ENCODE measurements at regions not wholly inside any gene's neighbourhood (a gene's known extent, or its start where the extent isn't known, plus 50 kb on each side); places are given as distances from the start of the nearest gene placed in this dataset.

DNA sequence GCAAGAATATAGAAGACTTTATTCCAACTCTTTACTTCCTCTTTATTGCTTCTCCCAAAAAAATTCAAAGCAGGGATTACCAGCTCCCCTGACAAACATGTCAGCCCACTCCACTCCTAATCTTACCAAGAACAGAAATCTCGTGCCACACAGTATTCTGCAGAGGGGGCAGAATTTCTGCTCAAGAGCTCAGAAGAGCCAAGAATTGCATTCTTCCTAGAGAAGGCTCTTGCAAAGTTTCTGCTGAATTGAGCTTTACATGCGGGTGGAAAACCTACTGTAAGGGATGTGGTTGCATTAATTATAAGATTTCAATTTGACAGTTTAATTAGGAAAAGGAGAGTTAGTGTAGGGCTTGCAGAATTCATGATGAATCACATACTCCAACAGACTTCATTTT is 428.5 kb downstream of the CETN3 start:
- no peak for DNase-seq (ENCODE audit: low read depth)
- H3K4me3 ChIP-seq (ENCODE audit: low read depth, low read length): no peak overlapping the region
- TF ChIP-seq, protein P1, sequence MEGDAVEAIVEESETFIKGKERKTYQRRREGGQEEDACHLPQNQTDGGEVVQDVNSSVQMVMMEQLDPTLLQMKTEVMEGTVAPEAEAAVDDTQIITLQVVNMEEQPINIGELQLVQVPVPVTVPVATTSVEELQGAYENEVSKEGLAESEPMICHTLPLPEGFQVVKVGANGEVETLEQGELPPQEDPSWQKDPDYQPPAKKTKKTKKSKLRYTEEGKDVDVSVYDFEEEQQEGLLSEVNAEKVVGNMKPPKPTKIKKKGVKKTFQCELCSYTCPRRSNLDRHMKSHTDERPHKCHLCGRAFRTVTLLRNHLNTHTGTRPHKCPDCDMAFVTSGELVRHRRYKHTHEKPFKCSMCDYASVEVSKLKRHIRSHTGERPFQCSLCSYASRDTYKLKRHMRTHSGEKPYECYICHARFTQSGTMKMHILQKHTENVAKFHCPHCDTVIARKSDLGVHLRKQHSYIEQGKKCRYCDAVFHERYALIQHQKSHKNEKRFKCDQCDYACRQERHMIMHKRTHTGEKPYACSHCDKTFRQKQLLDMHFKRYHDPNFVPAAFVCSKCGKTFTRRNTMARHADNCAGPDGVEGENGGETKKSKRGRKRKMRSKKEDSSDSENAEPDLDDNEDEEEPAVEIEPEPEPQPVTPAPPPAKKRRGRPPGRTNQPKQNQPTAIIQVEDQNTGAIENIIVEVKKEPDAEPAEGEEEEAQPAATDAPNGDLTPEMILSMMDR (IDR thresholded peaks at IDR 0.05; ENCODE audit: insufficient read depth, low read depth, low read length, missing control alignments): no peak

- no peak overlapping the region for H3K4me3 ChIP-seq (ENCODE audit: low read depth, low read length)
- DNase-seq (ENCODE audit: low read depth): no peak
- TF ChIP-seq, protein P1 (IDR thresholded peaks at IDR 0.05; ENCODE audit: insufficient read depth, low read depth, low read length, missing control alignments): no peak
Observed at GRCh38 chr5:89973516-89973915, 436.0 kb downstream of the CETN3 start.

DNA sequence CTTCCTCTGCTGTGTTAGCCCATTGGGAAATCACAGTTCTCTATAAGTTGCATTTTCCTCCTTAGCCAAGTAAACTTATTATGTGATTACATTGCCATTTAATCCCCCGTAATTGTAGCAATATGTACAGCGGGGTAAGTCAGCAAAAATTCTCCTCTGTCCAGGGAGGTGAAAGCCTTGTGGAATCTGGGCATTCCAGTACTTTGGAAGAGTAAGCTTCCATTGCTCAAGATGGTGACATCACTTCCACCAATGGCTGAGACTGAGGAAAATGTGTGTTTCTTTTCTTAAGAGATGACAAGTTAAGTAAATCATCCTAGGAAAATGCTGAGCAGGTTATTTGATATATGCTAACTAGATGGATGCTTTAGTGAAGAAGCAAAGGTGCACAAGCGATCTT is 436.7 kb downstream of the CETN3 start:
- H3K4me3 ChIP-seq (ENCODE audit: low read depth, low read length): no peak overlapping the region
- DNase-seq (ENCODE audit: low read depth): no peak
- TF ChIP-seq, protein P1 (IDR thresholded peaks at IDR 0.05; ENCODE audit: insufficient read depth, low read depth, low read length, missing control alignments): no peak

GRCh38 chr5:89968958-89969381 is 440.6 kb downstream of the CETN3 start:
- DNase-seq (ENCODE audit: low read depth): no peak
- TF ChIP-seq, protein P1 (IDR thresholded peaks at IDR 0.05; ENCODE audit: insufficient read depth, low read depth, low read length, missing control alignments): no peak
- no peak overlapping the region for H3K4me3 ChIP-seq (ENCODE audit: low read depth, low read length)

DNA sequence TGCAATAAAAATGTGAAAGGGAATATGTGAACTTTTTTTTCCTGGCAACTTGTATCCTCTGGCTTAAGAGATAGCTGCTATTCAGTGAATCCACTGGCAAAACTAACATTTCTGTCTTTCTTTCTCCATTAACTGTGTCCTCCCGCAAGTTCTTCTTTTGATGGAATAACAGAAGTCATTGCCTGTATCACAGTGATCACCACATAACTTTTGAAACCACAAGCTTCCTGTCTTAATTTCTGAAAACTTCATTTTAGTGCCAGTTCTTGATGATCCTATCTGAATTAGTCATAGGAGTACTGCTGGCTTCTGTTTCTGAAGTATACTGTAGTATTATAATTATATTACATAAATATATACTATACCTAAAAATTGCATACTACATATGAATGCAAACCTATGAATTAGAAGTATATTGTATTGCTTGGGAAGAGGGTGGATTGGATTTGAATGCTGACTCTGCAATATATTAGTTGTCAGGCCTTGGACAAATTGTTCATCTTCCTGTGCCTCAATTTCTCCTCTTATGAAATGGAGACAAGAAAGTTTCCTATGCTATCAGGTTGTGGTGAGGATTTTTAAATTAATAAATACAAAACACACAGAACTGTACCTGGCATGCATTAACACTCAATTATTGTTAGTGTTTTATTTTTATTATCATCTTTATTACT is 441.6 kb downstream of the CETN3 start:
- TF ChIP-seq, protein P1 (IDR thresholded peaks at IDR 0.05; ENCODE audit: insufficient read depth, low read depth, low read length, missing control alignments): no peak
- DNase-seq (ENCODE audit: low read depth): no peak
- no peak overlapping the region for H3K4me3 ChIP-seq (ENCODE audit: low read depth, low read length)

GRCh38 chr5:89956838-89957237 is 452.7 kb downstream of the CETN3 start:
- H3K4me3 ChIP-seq (ENCODE audit: low read depth, low read length): no peak overlapping the region
- no peak for DNase-seq (ENCODE audit: low read depth)
- TF ChIP-seq, protein P1 (IDR thresholded peaks at IDR 0.05; ENCODE audit: insufficient read depth, low read depth, low read length, missing control alignments): no peak

DNA sequence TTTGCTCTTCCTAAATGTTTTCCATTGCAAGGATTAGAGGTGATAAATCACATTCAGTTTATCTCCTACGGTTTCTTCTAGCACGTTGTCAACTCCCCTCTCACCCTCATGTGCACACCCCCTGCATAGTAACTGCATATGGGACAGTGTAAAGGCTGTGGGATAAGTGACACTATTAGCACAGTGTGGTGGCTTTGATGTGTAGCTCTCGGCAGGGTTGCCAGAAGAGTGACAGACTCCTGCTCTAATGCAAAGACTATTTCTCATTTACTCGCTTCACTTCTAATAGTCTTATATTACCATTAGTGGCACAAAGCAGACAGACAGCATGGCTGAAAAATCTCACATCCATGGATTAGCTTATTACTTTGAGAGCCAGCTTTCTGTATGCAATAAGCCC is 454.6 kb downstream of the CETN3 start:
- no peak overlapping the region for H3K4me3 ChIP-seq (ENCODE audit: low read depth, low read length)
- DNase-seq (ENCODE audit: low read depth): no peak
- TF ChIP-seq, protein P1 (IDR thresholded peaks at IDR 0.05; ENCODE audit: insufficient read depth, low read depth, low read length, missing control alignments): no peak

Data from GM12865 (cell line).